Esophagus squamous epithelium (tissue), 4 donors: ENCODE measurements at regions not wholly inside any gene's neighbourhood (a gene's known extent, or its start where the extent isn't known, plus 50 kb on each side); places are given as distances from the start of the nearest gene placed in this dataset.

ENCODE experiments used
- CTCF ChIP-seq, 6 experiments: fragments of 450-650 bp in 4 of 6; fragments of 200-600 bp in 2 of 6; sonication (generic) in 2 of 6; IDR thresholded peaks; one replicate each; pipeline ENCODE4 v1.5.1; 2016 to 2019; ENCODE audit warnings: antibody characterized with exemption in 6 of 6, mild to moderate bottlenecking in 4 of 6, moderate library complexity in 4 of 6
- POLR2A ChIP-seq, 4 donors: fragments of 450-650 bp; IDR thresholded peaks; one replicate each; pipeline ENCODE4 v1.6.1; 2017; ENCODE audit warnings: antibody characterized with exemption in 4 of 4, mild to moderate bottlenecking in 4 of 4, moderate library complexity in 3 of 4

DNA sequence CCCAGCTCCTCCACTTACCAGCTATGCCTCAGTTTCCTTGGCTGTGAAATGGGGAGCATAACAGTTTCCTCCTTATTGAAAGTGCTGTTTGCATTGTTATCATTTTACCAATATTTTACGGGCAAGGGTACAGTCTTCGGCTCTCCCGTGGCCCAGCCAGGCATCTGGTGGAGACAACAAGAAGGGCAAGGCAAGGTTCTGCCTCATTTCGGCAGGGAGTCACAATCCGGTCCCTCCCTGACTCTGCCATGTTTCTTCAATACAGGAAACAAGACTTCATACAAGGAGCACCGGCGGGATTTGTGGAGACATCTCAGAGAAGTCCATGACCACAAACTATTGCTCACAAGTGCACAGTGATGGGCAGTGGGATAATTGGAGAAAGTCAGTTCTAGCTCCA is 174.0 kb downstream of the FGF18 start:
- TF ChIP-seq CTCF (IDR thresholded peaks at IDR 0.05) = no peak
- TF ChIP-seq POLR2A (IDR thresholded peaks at IDR 0.05) = no peak
